Prostate gland (tissue), 2 donors: ENCODE measurements at regions not wholly inside any gene's neighbourhood (a gene's known extent, or its start where the extent isn't known, plus 50 kb on each side); places are given as distances from the start of the nearest gene placed in this dataset.

Experiments used
- DNase-seq: peaks from one replicate; pipeline ENCODE4 v3.0.0-alpha.2; 2019; ENCODE audit warnings: low spot score
- H3K27ac ChIP-seq, 2 donors: fragments of 200-600 bp; sonication (generic); 2 replicates each; pipeline ENCODE4 v1.5.1; 2017 to 2019
- H3K27me3 ChIP-seq: fragments of 200-600 bp; sonication (generic); replicated peaks from 2 replicates; pipeline ENCODE4 v1.5.1; 2019; ENCODE audit not compliant: insufficient read depth
- H3K36me3 ChIP-seq, 2 donors: fragments of 200-600 bp; sonication (generic); 1 replicate in 1 of 2; 2 replicates in 1 of 2; pipeline versions ENCODE4 v1.5.1 to v1.8.1; 2017 to 2019
- H3K4me1 ChIP-seq: fragments of 200-600 bp; sonication (generic); replicated peaks from 2 replicates; pipeline ENCODE4 v1.5.1; 2019
- H3K4me3 ChIP-seq, 2 donors: fragments of 200-600 bp; sonication (generic); 2 replicates each; pipeline ENCODE4 v1.5.1; 2017 to 2019
- H3K9me3 ChIP-seq: fragments of 200-600 bp; sonication (generic); 2 replicates; pipeline ENCODE4 v1.5.1; 2017
- POLR2A ChIP-seq: fragments of 450-650 bp; IDR thresholded peaks from one replicate; pipeline ENCODE4 v1.6.1; 2016; ENCODE audit warnings: antibody characterized with exemption, mild to moderate bottlenecking
- POLR2AphosphoS5 ChIP-seq: sonication (generic); formaldehyde crosslinking; IDR thresholded peaks from one replicate; pipeline ENCODE4 v1.6.1; 2017; ENCODE audit warnings: antibody characterized with exemption
- WGBS: methylation state at CpG from one replicate; pipeline ENCODE4 v1.1.5; 2018; 5-methylcytosine and 5-hydroxymethylcytosine counted together
- intact Hi-C: fragments of 100-400 bp; cut with DNase I; formaldehyde crosslinking; loops from one replicate; pipeline ENCODE4 v1.14.2; 2022
- TF ChIP-seq, protein P1 (sequence below), 4 experiments: fragments of 200-600 bp in 2 of 4; fragments of 450-650 bp in 2 of 4; sonication (generic) in 2 of 4; IDR thresholded peaks; 1 replicate in 3 of 4; 2 replicates in 1 of 4; pipeline ENCODE4 v1.5.1; 2016 to 2019; ENCODE audit warnings: antibody characterized with exemption in 4 of 4, mild to moderate bottlenecking in 2 of 4, moderate library complexity in 2 of 4

DNA sequence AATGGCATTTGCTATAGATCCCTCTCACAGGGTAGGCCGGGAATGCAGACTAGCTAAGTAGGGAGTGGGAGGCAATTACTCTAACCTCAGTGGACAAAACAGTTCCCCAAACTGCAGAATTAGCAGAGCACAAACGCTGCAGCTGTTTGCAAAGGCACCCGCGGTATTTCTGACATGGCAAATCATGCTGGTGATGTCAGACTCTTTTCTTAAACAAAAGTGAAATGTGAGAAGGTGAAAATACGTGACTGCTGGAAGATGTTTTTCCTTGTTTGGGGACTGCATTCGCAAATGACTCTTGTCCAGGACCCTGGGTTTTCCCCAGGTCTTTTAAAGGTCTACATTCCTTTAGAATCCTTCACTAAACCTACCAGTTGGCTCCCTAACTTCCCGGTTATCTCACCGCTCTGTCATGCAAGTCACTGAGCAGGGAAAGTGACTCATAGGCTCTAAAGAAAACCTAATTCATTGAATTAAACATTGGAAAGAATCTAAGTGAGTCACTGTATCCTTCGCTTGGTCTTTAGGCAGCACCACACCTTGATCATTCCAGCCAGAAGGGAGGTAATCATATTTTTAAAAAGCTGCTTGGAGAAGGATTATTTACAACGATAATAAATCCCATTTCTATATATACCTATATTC is 91.5 kb upstream of the DNAH5 start:
- no peaks in the 10 kb centered on the region for H3K9me3 ChIP-seq
- TF ChIP-seq, protein P1, sequence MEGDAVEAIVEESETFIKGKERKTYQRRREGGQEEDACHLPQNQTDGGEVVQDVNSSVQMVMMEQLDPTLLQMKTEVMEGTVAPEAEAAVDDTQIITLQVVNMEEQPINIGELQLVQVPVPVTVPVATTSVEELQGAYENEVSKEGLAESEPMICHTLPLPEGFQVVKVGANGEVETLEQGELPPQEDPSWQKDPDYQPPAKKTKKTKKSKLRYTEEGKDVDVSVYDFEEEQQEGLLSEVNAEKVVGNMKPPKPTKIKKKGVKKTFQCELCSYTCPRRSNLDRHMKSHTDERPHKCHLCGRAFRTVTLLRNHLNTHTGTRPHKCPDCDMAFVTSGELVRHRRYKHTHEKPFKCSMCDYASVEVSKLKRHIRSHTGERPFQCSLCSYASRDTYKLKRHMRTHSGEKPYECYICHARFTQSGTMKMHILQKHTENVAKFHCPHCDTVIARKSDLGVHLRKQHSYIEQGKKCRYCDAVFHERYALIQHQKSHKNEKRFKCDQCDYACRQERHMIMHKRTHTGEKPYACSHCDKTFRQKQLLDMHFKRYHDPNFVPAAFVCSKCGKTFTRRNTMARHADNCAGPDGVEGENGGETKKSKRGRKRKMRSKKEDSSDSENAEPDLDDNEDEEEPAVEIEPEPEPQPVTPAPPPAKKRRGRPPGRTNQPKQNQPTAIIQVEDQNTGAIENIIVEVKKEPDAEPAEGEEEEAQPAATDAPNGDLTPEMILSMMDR (IDR thresholded peaks at IDR 0.05) = no peak
- TF ChIP-seq POLR2AphosphoS5 (peak; percentile 80), POLR2A (no peak)
- 4% methylated on average over 10 of the region's 10 CpGs for WGBS
- no peaks in the 10 kb centered on the region for H3K36me3 ChIP-seq
- no peaks in the 10 kb centered on the region for H3K4me1 ChIP-seq
- peak overlapping the region; percentile 54 to 55 for H3K27ac ChIP-seq
- H3K4me3 ChIP-seq = no peak overlapping the region
- no peaks in the 10 kb centered on the region for H3K27me3 ChIP-seq
- DNase-seq = peak; percentile 59
- intact Hi-C loops = loop anchor here (10.0 kb wide), 1 partner anchor 69 kb away; no protein-coding TSS in a partner anchor

DNA sequence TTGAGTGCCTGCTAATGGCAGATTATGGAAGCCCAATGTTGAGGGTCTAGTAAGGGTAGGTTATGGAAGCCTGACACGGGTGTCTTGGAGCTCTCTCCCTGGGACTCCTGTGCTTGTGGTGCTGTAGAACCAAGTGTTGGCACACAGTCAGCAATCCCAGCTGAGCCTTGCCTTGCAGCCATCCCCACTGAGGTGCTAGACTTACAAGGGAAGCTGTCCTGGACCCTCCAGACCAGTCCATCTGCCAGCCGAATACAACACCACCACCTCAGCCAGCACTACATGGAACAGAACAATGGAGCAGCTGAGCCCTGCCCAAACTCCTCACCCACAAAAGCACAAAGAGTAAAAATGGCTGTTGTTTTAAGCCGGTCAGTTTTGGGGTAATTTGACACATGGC is 90.5 kb upstream of the DNAH5 start:
- Histone ChIP-seq H3K4me3 (no peak overlapping the region), H3K9me3 (no peaks in the 10 kb centered on the region), H3K27me3 (no peaks in the 10 kb centered on the region), H3K4me1 (no peaks in the 10 kb centered on the region), H3K36me3 (no peaks in the 10 kb centered on the region), H3K27ac (no peak overlapping the region)
- no peak for DNase-seq
- TF ChIP-seq POLR2AphosphoS5 = no peak
- TF ChIP-seq, protein P1 (IDR thresholded peaks at IDR 0.05) = no peak
- no peak for TF ChIP-seq POLR2A
- WGBS = 49% methylated on average over 3 of the region's 3 CpGs
- intact Hi-C loops = loop anchor here (5.0 to 10.0 kb wide), 2 partner anchors 70 to 232 kb away; no protein-coding TSS in a partner anchor

DNA sequence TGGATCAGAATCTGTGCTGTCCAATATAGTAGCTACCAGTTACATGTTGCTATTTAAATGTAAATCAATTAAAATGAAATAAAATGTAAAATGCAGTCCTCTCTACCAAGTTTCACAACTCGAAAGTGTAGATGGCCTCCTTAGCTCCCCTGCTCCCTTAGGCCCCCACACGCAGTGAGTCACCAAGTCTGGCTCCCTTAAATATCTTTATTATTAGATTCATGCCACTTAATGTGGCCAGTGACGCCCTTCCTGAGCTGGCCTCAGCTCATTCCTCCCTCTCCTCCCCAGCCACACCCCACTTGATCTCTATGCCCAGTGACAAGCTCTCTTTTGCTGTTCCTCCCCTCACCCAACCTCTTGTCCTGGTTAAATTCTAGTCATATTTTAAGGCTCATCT is 88.4 kb upstream of the DNAH5 start:
- intact Hi-C loops = loop anchor here (5.0 to 10.0 kb wide), 2 partner anchors 72 to 234 kb away; no protein-coding TSS in a partner anchor
- Histone ChIP-seq H3K36me3 (no peaks in the 10 kb centered on the region), H3K4me3 (no peak overlapping the region), H3K27ac (no peak overlapping the region), H3K27me3 (no peaks in the 10 kb centered on the region), H3K9me3 (no peaks in the 10 kb centered on the region), H3K4me1 (no peaks in the 10 kb centered on the region)
- 93% methylated on average over 3 of the region's 3 CpGs for whole genome bisulfite sequencing
- TF ChIP-seq, protein P1 (IDR thresholded peaks at IDR 0.05) = no peak
- TF ChIP-seq POLR2AphosphoS5 = no peak
- TF ChIP-seq POLR2A = no peak
- no peak for DNase-seq

DNA sequence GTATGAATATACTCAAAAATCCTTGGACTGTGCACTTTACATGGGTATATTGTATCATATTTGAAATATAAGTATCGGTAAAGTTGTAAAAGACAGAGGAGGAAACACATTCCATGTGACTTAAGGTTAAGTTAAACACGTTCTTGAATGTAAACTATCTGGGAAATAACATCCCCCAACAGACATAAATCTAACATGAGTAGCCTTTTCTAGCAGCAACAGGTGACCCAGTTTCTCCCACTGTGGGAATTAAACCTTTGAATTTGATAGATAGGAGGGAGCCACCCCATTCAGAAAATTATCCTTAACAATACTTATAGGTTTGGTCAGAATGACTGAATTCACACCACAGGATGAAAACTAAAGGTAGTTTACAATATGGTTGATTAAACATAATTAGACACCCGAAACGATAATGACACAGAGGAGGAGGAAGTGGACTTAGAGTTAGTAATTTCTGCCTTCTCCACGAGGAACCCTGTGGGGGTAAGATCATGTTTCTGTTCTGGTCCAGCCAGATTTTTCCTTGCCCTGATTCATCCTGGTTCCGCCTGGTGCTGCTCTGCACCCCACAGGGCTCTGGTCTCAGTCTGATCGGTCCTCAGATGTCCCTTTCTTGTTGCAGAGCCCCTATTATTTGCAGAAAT is 84.6 kb upstream of the DNAH5 start:
- no peaks in the 10 kb centered on the region for H3K36me3 ChIP-seq
- no peaks in the 10 kb centered on the region for H3K9me3 ChIP-seq
- no peaks in the 10 kb centered on the region for H3K27me3 ChIP-seq
- DNase-seq = no peak
- H3K4me1 ChIP-seq = no peaks in the 10 kb centered on the region
- no peak overlapping the region for H3K27ac ChIP-seq
- TF ChIP-seq POLR2AphosphoS5 (no peak), POLR2A (no peak)
- TF ChIP-seq, protein P1 (IDR thresholded peaks at IDR 0.05) = no peak
- WGBS = 66% methylated on average over 7 of the region's 7 CpGs
- no peak overlapping the region for H3K4me3 ChIP-seq
- intact Hi-C loops = no loop called here

DNA sequence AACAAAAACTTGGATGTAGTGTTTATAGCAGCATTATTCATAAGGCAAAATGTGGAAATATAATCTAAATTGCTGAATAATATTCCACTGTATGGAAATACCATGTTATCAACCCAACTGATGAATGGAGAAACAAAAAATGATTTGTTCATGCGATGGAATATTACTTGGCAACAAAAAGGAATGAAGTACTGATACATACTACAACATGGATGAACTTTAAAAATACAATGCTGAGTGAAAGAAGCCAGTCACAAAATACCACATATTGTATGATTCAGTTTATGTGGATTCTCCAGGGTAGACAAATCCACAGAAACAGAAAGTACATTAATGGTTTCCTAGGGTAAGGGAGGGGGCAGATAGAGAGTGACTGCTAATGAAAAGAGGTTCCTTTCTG is 83.7 kb upstream of the DNAH5 start:
- Histone ChIP-seq H3K36me3 (no peaks in the 10 kb centered on the region), H3K27me3 (no peaks in the 10 kb centered on the region), H3K27ac (no peak overlapping the region), H3K4me3 (no peak overlapping the region), H3K4me1 (no peaks in the 10 kb centered on the region), H3K9me3 (no peaks in the 10 kb centered on the region)
- WGBS = 100% methylated on average over 1 of the region's 1 CpG
- no peak for DNase-seq
- intact Hi-C loops = no loop called here
- TF ChIP-seq POLR2A (no peak), POLR2AphosphoS5 (no peak)
- TF ChIP-seq, protein P1 (IDR thresholded peaks at IDR 0.05) = no peak
